HFF-Myc (cell line): ENCODE measurements at regions not wholly inside any gene's neighbourhood (a gene's known extent, or its start where the extent isn't known, plus 50 kb on each side); places are given as distances from the start of the nearest gene placed in this dataset.
A peak's percentile ranks its signal among the peaks of the same experiment; 100 is the strongest.

ENCODE experiments used
- DNase-seq: peaks from one replicate; pipeline ENCODE4 v3.0.0-alpha.2; 2011; ENCODE audit warnings: low read depth; ENCODE audit errors: extremely low read depth
- H3K4me3 ChIP-seq: replicated peaks from 2 replicates; pipeline ENCODE4 v1.5.1; 2011; ENCODE audit warnings: low read depth, mild to moderate bottlenecking, control low read depth, low read length
- TF ChIP-seq, protein P1 (sequence below): IDR thresholded peaks from 2 replicates; pipeline ENCODE4 v1.5.1; 2012; ENCODE audit warnings: mild to moderate bottlenecking, low read depth, low read length, control low read depth; ENCODE audit errors: missing control alignments

DNA sequence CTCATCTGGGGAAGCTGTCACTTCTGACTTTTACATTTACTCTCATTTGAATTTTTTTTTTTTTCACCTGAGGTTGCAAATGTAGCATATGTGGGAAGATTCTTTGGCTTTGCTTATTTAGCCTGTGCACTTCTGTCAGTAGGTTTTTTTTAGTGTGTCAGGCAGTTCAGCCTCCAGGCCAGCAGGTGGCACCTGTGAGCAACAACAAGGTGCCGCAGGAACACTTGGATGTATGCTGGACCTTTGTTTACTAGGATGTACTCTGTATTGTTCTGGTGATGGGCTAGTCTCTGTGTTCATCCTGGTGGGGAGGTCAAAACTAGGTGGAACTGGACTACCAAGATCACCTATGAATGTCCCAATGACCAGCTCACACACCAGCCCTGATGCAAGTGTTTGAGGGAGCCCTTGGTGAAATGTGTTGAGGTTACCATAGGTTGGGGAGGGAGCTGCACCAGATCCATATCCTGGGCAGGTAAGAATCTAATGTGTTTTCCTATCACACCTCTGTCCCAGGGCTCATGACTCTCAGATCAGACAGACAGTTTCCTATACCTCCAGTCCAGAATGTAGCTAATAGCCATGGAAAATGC lies 618.2 kb downstream of the BRINP3 start:
- no peak overlapping the region for H3K4me3 ChIP-seq
- TF ChIP-seq, protein P1, sequence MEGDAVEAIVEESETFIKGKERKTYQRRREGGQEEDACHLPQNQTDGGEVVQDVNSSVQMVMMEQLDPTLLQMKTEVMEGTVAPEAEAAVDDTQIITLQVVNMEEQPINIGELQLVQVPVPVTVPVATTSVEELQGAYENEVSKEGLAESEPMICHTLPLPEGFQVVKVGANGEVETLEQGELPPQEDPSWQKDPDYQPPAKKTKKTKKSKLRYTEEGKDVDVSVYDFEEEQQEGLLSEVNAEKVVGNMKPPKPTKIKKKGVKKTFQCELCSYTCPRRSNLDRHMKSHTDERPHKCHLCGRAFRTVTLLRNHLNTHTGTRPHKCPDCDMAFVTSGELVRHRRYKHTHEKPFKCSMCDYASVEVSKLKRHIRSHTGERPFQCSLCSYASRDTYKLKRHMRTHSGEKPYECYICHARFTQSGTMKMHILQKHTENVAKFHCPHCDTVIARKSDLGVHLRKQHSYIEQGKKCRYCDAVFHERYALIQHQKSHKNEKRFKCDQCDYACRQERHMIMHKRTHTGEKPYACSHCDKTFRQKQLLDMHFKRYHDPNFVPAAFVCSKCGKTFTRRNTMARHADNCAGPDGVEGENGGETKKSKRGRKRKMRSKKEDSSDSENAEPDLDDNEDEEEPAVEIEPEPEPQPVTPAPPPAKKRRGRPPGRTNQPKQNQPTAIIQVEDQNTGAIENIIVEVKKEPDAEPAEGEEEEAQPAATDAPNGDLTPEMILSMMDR: peak; percentile 61
- no peak for DNase-seq

DNA sequence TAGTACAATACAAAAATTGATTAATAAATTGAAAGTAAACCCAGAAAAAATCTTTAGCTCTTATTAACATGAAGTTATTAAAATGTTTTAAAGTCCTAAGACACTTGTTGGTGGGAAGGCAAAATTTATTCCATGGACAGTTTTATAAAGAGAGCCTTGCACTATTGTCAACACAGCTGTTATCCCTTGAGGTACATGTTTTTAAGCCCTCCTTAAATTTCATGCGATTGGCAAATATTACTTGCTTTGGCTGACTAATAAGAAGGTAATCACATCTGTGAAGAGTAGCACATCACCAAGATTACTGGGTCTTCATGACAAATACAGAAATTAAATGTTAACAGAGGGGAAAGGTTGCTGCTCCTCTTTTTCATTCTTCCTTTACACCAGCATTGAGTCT lies 611.1 kb downstream of the BRINP3 start:
- TF ChIP-seq, protein P1: no peak
- no peak overlapping the region for H3K4me3 ChIP-seq
- no peak for DNase-seq

DNA sequence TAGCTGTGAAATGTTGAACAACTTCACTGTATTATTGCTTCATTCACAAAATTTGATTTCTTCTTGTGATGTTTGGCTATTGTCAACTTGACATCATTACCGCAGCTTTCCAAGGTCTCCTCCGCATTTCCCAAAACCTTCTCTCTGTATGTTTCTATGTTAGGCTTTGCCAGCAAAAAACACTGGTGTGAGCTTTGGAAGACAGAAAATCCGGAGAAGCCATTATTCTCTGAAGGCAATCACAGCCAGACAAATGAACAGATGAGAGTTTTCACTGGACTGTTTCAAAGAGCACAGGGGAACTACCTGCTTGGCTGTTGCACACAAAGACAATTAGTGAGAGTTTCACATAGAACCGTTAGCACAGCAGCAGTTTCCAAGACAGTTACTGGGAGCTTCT lies 609.6 kb downstream of the BRINP3 start:
- TF ChIP-seq, protein P1: no peak
- DNase-seq: no peak
- no peak overlapping the region for H3K4me3 ChIP-seq

DNA sequence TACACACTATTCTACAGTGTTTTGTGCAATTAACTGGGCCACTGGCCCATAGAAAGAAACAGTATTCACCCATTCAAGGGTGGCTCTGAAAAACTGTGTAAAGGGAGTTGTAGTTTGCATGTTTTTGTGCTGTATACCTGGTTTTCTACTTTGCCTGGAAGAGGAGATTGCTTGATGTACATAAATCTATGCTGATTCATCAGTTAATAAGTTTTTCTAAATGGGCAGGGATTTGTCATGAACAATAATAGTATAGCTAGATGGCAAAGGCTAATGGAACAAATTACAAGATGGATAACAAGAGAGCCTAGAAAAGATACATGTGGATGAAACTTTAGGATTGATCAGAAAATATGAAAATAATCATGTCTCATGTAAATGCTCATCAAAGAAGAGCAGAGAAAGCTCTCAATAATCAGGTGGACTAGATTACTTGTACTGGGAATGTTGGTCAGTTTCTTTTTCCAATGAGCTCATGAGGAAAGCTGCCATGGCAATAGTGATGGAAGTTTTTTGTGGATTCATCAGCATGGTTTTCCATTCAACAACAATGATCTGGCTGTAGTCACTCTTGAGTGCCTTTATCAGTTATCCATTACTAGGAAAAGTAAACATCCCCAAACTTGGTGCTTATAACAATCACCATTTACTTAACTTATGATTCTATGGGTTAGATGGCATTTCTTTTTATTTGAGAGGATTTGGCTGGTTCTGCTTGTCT lies 602.8 kb downstream of the BRINP3 start:
- TF ChIP-seq, protein P1: no peak
- no peak overlapping the region for H3K4me3 ChIP-seq
- no peak for DNase-seq

DNA sequence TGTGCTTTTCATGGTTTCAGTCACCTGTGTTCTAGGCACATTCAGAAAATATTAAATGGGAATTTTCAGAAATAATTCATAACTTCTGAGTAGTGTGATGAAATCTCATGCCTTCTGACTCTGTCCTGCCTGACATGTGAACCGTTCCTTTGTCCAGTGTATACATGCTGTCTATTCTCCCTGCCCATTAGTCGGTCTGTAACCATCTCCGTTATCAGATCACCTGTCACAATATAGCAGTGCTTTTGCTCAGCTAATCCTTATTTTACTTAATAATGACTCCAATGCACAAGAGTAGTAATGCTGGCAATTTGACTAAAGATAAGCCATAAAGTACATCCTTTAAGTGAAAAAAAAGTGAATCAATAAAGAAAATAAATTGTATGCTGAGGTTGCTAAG lies 597.5 kb downstream of the BRINP3 start:
- H3K4me3 ChIP-seq: no peak overlapping the region
- DNase-seq: no peak
- TF ChIP-seq, protein P1: no peak

DNA sequence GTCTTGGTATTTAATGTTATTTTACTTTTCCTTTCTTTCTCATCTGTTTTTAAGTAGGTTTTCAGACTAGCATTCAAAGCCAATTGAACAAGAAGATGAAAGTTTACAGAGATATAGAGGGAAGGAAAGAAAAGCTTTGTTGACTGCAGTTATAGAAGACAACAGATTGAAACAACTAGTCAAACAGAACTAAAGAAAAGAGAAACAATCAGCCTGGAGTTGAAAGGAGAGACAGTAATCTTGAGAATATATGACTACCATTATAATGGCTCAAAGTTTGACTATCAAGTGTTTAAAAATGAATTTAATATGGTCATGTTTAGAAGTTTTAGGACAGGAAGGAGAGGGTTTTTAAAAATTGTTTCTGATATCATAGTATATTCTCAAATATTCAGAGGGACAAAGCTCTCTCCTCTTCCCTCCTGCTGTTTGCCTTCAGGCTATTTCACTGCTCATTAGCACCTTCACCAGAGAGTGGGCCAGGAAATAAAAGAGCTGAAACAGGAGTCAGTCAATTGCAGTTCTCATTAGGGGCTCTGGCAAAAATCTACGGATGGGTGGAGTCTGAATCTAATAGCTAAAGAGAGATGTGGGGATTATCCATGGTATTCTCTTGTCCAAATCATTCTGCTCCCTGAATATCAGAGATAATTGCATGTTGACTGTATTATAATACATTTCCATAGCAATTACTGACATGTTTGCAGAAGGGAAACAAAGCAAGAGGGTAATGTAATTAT lies 577.8 kb downstream of the BRINP3 start:
- H3K4me3 ChIP-seq: no peak overlapping the region
- TF ChIP-seq, protein P1: no peak
- DNase-seq: no peak
